NCI-H82 treated with DMSO at 0.1 percent for 48 hours (cell line): ENCODE measurements at regions not wholly inside any gene's neighbourhood (a gene's known extent, or its start where the extent isn't known, plus 50 kb on each side); places are given as distances from the start of the nearest gene placed in this dataset.
A peak's percentile ranks its signal among the peaks of the same experiment; 100 is the strongest.

Experiments
- DNase-seq: peaks from one replicate; lab custom pipeline; 2025; ENCODE audit not compliant: unreplicated experiment; lab: John Stamatoyannopoulos, UW

- no peak for DNase-seq
Observed at GRCh38 chr2:234680688-234681619, 184.1 kb upstream of the ARL4C start.

GRCh38 chr2:234679741-234680687 is 183.1 kb upstream of the ARL4C start:
- DNase-seq = no peak

GRCh38 chr2:234679301-234679740 is 182.4 kb upstream of the ARL4C start:
- no peak for DNase-seq

- no peak for DNase-seq
Observed at GRCh38 chr2:234678711-234679110, 181.8 kb upstream of the ARL4C start.

GRCh38 chr2:234677758-234678538 is 181.1 kb upstream of the ARL4C start:
- no peak for DNase-seq

GRCh38 chr2:234676783-234677450 is 180.0 kb upstream of the ARL4C start:
- no peak for DNase-seq

GRCh38 chr2:234676109-234676782 is 179.4 kb upstream of the ARL4C start:
- no peak for DNase-seq

DNA sequence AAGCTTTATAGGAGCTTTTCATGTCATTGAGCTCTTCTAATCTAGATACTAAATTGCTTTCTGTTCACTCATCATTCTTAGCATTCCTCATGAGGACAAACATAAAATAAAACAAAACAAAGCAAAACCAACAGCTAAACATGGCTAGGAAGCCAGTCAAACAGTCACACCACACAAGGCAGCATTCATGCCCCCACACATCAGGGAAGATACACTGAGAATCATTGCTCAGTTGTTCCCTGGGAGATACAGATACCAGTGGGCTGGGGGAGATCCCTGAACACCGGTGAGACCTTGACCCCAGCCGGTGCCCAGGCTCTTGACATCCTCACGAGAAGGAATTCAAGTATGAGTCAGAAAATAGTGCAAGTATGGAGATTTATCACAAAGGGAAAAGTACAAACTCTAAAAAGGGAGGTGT is 177.9 kb upstream of the ARL4C start:
- no peak for DNase-seq

GRCh38 chr2:234673961-234674759 is 177.3 kb upstream of the ARL4C start:
- DNase-seq = no peak

- DNase-seq = no peak
Observed at GRCh38 chr2:234673501-234673900, 176.6 kb upstream of the ARL4C start.

GRCh38 chr2:234672498-234673150 is 175.7 kb upstream of the ARL4C start:
- no peak for DNase-seq

GRCh38 chr2:234671716-234672115 is 174.8 kb upstream of the ARL4C start:
- no peak for DNase-seq

- DNase-seq = no peak
Observed at GRCh38 chr2:234671231-234671630, 174.3 kb upstream of the ARL4C start.

DNA sequence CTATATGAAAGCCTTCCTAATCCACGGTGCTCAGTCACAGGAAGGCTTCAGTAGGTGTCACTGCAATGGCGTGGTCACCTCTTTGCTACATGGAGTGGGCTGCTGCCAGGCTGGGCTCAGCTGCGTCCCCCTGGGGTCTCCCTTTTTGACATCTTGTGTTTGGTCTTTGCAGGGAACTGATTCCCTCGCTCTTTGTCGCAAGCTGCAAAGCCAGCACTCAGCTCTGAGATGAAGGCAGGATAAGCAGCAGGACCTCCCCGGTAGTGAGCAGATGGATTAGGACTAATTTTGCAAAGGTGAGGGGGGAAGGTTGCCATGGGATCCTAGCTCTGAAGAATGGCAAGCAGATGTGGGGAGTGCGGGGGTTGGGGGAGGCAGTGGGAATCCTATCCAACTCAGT is 173.9 kb upstream of the ARL4C start:
- peak; percentile 24 for DNase-seq

DNA sequence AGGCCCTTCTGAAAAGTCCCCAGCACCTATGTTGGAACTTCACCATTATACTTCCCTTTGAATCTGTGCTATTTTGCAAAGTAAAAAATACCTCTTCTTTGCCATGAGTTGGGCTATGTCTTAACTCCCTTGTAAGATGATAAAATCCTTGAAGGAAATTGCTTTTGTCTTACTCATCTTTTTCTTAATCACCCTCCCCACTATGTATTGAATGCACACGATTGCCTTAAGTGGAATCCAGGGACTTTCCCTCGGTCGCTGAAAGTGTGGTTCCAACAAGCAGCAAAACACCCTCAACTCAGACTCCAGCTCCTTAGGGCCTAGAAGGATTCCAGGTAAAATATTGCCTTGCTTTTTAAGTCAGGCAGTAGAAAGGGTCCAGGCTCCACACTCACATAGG is 173.2 kb upstream of the ARL4C start:
- no peak for DNase-seq

DNA sequence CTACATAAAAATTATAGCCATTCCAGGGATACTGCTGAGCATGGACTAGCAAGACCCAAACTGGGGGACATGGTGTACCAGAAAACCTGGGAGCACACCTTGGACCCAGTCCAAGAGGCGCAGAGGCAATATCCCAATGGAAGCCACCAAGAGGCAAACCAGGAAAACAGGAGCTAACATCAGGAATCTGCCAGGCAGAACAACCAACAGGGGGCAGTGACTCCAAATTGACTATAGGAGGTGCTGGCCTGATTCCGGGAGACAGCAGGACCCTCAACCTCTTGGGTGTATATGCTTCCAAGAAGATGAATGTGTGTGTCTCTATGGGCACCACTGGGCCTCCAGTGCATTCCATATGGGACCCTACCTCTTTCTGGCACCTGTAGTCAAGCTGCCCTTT is 172.7 kb upstream of the ARL4C start:
- DNase-seq = no peak

DNA sequence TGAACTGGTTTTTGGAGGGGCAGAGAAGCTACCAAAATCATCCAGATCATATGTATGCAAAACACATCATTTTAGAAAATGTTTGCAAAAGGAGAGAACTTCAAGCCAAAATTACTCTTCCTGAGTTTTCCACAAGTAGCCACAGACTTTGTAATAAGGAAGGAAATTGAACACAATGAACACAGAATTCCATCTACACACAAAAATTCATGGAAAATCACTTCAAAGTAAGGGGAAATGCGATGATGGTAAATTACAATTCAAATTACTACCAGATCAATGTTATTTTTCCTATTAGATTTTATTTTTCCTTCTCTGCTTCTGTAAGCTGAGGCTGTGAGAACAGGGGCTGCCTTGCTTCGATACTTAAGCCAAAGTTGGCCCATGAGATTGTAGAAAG is 172.1 kb upstream of the ARL4C start:
- no peak for DNase-seq

DNA sequence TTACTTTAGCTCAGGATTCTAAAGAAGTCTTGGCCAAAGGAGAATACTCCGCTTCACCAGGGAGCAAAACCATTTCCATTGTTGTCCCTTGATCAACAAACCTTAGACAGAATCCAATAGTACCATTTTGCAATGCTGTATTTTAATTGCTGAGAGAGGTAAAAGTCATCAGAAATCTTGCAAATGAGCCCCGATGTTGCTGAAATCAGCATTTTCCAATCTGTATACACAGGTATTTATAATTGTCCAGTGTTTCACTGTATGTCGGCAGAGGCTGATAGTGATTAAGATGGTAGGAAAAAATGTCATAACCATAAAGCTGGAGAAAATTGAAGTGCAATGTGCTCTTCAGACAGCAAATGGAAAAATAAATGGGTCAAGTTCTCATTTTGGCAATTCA is 170.0 kb upstream of the ARL4C start:
- DNase-seq = no peak

DNA sequence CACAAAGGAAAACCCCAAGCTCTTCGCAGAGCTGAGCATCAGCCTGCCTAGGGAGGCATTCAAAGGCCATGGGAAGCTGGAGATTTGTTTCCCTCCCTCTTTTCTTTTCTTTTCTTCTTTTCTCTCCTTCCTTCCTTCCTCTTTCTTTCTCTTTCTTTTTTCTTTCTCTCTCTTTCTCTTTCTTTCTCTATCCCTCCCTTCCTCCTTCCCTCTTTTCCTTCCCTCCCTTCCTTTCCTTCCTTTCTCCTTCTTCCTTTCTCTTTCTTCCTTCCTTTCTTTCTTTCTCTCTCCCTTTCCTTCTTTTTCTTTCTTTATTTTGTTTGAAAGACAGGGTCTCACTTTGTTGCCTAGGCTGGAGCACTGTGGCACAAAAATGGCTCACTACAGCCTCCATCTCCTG is 168.4 kb upstream of the ARL4C start:
- no peak for DNase-seq
